Central memory CD8-positive, alpha-beta T cell (primary cell): ENCODE measurements at regions not wholly inside any gene's neighbourhood (a gene's known extent, or its start where the extent isn't known, plus 50 kb on each side); places are given as distances from the start of the nearest gene placed in this dataset.
"Not testable (repeated sequence)": the region's sequence is repeated elsewhere in the genome, so short reads cannot be mapped to it uniquely, and the experiment has no call there.

Experiments used
- ATAC-seq: fragments of 150-1000 bp; cut with Tn5 transposase; replicated peaks from 2 replicates; pipeline ENCODE4 v1.10.0; 2022; ENCODE audit warnings: mild to moderate bottlenecking, moderate FRiP score, moderate number of reproducible peaks; ENCODE audit not compliant: poor library complexity, severe bottlenecking; ENCODE audit errors: extremely low read depth
- DNase-seq, 2 donors: peaks; one replicate each; pipeline ENCODE4 v3.0.0; 2021; ENCODE audit warnings: low spot score in 2 of 2
- H3K27ac Mint-ChIP-seq: one replicate; pipeline ENCODE4 v1.8.0; 2022; ENCODE audit warnings: low read depth, mild to moderate bottlenecking, moderate library complexity, mixed read lengths
- H3K27me3 Mint-ChIP-seq: one replicate; pipeline ENCODE4 v1.8.0; 2022; ENCODE audit warnings: mixed read lengths
- H3K36me3 Mint-ChIP-seq: one replicate; pipeline ENCODE4 v1.8.0; 2022; ENCODE audit warnings: mild to moderate bottlenecking, moderate library complexity, mixed read lengths; ENCODE audit not compliant: insufficient read depth
- H3K4me1 Mint-ChIP-seq: one replicate; pipeline ENCODE4 v1.8.0; 2022; ENCODE audit warnings: mixed read lengths
- H3K4me3 Mint-ChIP-seq: one replicate; pipeline ENCODE4 v1.8.0; 2022; ENCODE audit warnings: mild to moderate bottlenecking, moderate library complexity, mixed read lengths
- H3K9me3 Mint-ChIP-seq: one replicate; pipeline ENCODE4 v1.8.0; 2022; ENCODE audit warnings: mixed read lengths

- peaks cover 15% of the 10 kb centered on the region for H3K9me3 Mint-ChIP-seq
- no peak overlapping the region for H3K27ac Mint-ChIP-seq
- H3K4me1 Mint-ChIP-seq, result no peaks in the 10 kb centered on the region
- H3K27me3 Mint-ChIP-seq, result no peaks in the 10 kb centered on the region
- H3K4me3 Mint-ChIP-seq, result no peak overlapping the region
- ATAC-seq (no peak), DNase-seq (no peak)
- H3K36me3 Mint-ChIP-seq, result peaks cover 2% of the 10 kb centered on the region
Observed at GRCh38 chr11:41519696-41520095, 60.2 kb upstream of the LRRC4C start.

DNA sequence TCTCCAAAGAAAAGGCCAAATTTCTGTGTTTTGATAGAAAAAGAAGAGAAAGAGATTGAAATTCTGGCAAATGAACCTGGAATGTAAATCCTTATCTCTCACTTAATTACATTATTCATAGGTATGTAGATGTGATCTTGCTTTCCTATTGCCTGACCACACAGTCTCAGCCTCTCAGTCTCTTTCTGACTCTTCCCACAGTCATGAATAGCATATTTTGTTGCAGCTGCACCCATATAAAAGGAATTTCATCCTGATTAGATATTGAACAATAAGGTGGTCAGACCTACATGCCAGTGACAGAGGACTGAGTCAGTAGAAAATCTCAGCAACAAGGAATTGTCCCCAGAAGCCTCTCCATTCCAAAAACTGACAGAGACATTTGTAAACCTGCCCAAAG, 62.9 kb upstream of the LRRC4C start:
- Mint-ChIP-seq H3K4me3 (no peak overlapping the region), H3K27me3 (no peaks in the 10 kb centered on the region), H3K36me3 (peaks cover 2% of the 10 kb centered on the region), H3K27ac (no peak overlapping the region), H3K4me1 (no peaks in the 10 kb centered on the region), H3K9me3 (peaks cover 9% of the 10 kb centered on the region)
- DNase-seq (no peak), ATAC-seq (no peak)

- ATAC-seq (no peak), DNase-seq (no peak)
- H3K4me1 Mint-ChIP-seq, result no peaks in the 10 kb centered on the region
- H3K27ac Mint-ChIP-seq, result no peak overlapping the region
- H3K36me3 Mint-ChIP-seq, result peaks cover 2% of the 10 kb centered on the region
- no peak overlapping the region for H3K4me3 Mint-ChIP-seq
- peaks cover 3% of the 10 kb centered on the region for H3K9me3 Mint-ChIP-seq
- no peaks in the 10 kb centered on the region for H3K27me3 Mint-ChIP-seq
Observed at GRCh38 chr11:41522899-41523672, 63.6 kb upstream of the LRRC4C start.

GRCh38 chr11:41527530-41527929, 68.1 kb upstream of the LRRC4C start:
- no peaks in the 10 kb centered on the region for H3K27me3 Mint-ChIP-seq
- no peaks in the 10 kb centered on the region for H3K36me3 Mint-ChIP-seq
- H3K27ac Mint-ChIP-seq, result no peak overlapping the region
- peaks cover 13% of the 10 kb centered on the region for H3K9me3 Mint-ChIP-seq
- ATAC-seq, result no peak
- no peak for DNase-seq
- no peaks in the 10 kb centered on the region for H3K4me1 Mint-ChIP-seq
- no peak overlapping the region for H3K4me3 Mint-ChIP-seq

- ATAC-seq, result no peak
Observed at GRCh38 chr11:41532413-41532812, 73.0 kb upstream of the LRRC4C start.

GRCh38 chr11:41533761-41534160, 74.3 kb upstream of the LRRC4C start:
- no peak for ATAC-seq
- Mint-ChIP-seq H3K27me3 (no peaks in the 10 kb centered on the region), H3K9me3 (peaks cover 19% of the 10 kb centered on the region)

More at GRCh38 chr11:41532413-41532812, 73.0 kb upstream of the LRRC4C start:
- H3K4me1 Mint-ChIP-seq, result no peaks in the 10 kb centered on the region
- no peak overlapping the region for H3K4me3 Mint-ChIP-seq
- no peak overlapping the region for H3K27ac Mint-ChIP-seq
- no peaks in the 10 kb centered on the region for H3K27me3 Mint-ChIP-seq
- no peaks in the 10 kb centered on the region for H3K36me3 Mint-ChIP-seq
- peaks cover 14% of the 10 kb centered on the region for H3K9me3 Mint-ChIP-seq
- no peak for DNase-seq

DNA sequence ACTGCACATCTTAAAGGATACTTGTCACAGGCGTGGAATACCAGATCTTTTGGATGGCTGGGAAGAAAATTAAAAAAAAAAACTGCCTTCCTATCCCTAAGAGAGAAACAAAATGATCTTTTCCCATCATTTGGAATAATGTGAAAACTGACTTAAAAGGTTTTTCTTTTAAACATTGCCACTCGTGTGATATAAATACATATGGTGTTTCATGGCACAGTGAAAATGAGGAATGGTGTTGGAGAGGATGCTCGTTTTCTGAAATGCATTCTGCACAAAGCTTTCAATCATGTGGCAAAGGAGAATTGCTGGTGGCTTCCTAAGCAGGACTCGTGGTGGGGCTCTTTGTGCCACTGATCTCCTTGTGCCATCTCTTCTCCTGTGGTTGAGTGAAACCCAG, 74.9 kb upstream of the LRRC4C start:
- Mint-ChIP-seq H3K4me3 (no peak overlapping the region), H3K36me3 (no peaks in the 10 kb centered on the region), H3K9me3 (peaks cover 16% of the 10 kb centered on the region), H3K27ac (no peak overlapping the region), H3K27me3 (no peaks in the 10 kb centered on the region), H3K4me1 (no peaks in the 10 kb centered on the region)
- DNase-seq, result no peak
- no peak for ATAC-seq

More at GRCh38 chr11:41533761-41534160, 74.3 kb upstream of the LRRC4C start:
- DNase-seq, result no peak
- no peaks in the 10 kb centered on the region for H3K36me3 Mint-ChIP-seq
- no peaks in the 10 kb centered on the region for H3K4me1 Mint-ChIP-seq
- H3K4me3 Mint-ChIP-seq, result no peak overlapping the region
- no peak overlapping the region for H3K27ac Mint-ChIP-seq

- Mint-ChIP-seq H3K9me3 (peaks cover 17% of the 10 kb centered on the region), H3K27me3 (no peaks in the 10 kb centered on the region), H3K27ac (no peak overlapping the region), H3K4me3 (no peak overlapping the region), H3K36me3 (no peaks in the 10 kb centered on the region), H3K4me1 (no peaks in the 10 kb centered on the region)
- ATAC-seq (no peak), DNase-seq (no peak)
Observed at GRCh38 chr11:41534861-41535260, 75.4 kb upstream of the LRRC4C start.

- DNase-seq (no peak), ATAC-seq (no peak)
- Mint-ChIP-seq H3K27me3 (no peaks in the 10 kb centered on the region), H3K4me3 (no peak overlapping the region), H3K27ac (no peak overlapping the region), H3K9me3 (peaks cover 20% of the 10 kb centered on the region), H3K36me3 (no peaks in the 10 kb centered on the region), H3K4me1 (no peaks in the 10 kb centered on the region)
Observed at GRCh38 chr11:41536021-41536568, 76.6 kb upstream of the LRRC4C start.

DNA sequence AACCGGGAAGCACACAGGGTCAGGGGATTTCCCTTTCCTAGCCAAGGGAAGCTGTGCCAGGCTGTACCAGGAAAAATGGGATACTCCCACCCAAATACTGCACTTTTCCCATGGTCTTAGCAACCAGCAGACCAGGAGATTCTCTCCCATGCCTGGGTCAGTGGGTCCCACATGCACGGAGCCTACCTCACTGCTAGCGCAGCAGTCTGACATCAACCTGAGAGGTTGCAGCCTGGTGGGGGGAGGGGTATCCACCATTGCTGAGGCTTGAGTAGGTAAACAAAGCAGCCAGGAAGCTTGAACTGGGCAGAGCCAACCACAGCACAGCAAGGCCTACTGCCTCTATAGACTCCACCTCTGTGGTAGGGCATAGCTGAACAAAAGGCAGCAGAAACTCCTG, 85.5 kb upstream of the LRRC4C start:
- H3K4me3 Mint-ChIP-seq, H3K36me3 Mint-ChIP-seq, DNase-seq, H3K4me1 Mint-ChIP-seq, ATAC-seq, H3K27me3 Mint-ChIP-seq, H3K27ac Mint-ChIP-seq: not testable (repeated sequence)
- H3K9me3 Mint-ChIP-seq, result peaks cover 34% of the 10 kb centered on the region

DNA sequence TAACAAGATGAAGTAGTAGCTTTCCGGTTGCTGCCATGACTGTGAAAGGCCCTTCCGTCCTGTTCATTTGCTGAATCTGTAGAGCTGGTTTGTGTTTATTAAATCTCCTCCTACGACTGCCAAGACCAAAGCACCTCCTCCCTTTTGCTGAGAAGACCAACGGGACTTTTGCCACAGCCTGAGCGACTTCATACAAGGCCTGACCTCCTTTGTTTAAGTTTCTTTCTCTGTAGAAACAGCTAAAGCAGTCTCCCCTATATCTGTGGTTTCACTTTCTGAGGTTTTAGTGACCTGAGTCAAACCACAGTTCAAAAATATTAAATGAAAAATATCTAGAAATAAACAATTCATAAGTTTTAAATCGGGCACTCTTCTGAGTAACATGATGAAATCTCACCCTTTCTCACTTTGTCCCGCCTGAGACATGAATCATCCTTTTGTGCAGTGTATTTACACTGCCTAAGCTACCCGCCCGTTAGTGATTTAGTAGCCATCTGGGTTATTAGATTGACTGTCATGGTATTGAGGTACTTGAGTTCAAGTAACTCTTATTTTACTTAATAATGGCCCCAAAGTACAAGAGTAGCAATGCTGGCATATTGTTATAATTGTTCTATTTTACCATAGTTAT, 119.1 kb upstream of the LRRC4C start:
- H3K27me3 Mint-ChIP-seq, result no peaks in the 10 kb centered on the region
- H3K9me3 Mint-ChIP-seq, result peaks cover 30% of the 10 kb centered on the region
- H3K4me3 Mint-ChIP-seq, result no peak overlapping the region
- no peak overlapping the region for H3K27ac Mint-ChIP-seq
- no peaks in the 10 kb centered on the region for H3K36me3 Mint-ChIP-seq
- no peak for DNase-seq
- H3K4me1 Mint-ChIP-seq, result no peaks in the 10 kb centered on the region
- no peak for ATAC-seq

- no peak overlapping the region for H3K27ac Mint-ChIP-seq
- no peak for DNase-seq
- H3K27me3 Mint-ChIP-seq, result no peaks in the 10 kb centered on the region
- H3K9me3 Mint-ChIP-seq, result peaks cover 30% of the 10 kb centered on the region
- no peaks in the 10 kb centered on the region for H3K36me3 Mint-ChIP-seq
- ATAC-seq, result no peak
- H3K4me3 Mint-ChIP-seq, result no peak overlapping the region
- H3K4me1 Mint-ChIP-seq, result no peaks in the 10 kb centered on the region
Observed at GRCh38 chr11:41579546-41579945, 120.1 kb upstream of the LRRC4C start.

DNA sequence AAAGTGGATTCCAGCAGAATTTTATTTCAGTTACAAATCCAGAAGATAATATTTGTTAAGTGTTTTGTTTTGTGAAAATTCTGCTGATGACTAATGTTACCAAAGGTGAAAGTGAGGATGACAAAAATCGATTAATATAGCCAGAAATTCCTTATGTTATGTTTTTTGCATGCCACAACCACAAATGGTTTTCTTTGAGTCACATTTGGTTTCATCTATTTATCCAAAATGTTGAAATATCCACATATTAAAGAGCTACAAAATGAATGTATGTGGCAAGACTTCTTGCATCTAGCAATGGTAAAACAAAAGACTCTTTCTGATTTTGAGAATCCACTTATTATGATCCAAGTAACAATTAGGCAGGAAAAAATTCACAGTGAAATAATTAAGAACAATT, 150.1 kb upstream of the LRRC4C start:
- no peak overlapping the region for H3K4me3 Mint-ChIP-seq
- DNase-seq, result no peak
- ATAC-seq, result no peak
- H3K27me3 Mint-ChIP-seq, result no peaks in the 10 kb centered on the region
- H3K4me1 Mint-ChIP-seq, result no peaks in the 10 kb centered on the region
- no peaks in the 10 kb centered on the region for H3K36me3 Mint-ChIP-seq
- no peak overlapping the region for H3K27ac Mint-ChIP-seq
- H3K9me3 Mint-ChIP-seq, result peaks cover 7% of the 10 kb centered on the region
